BLaER1 treated with 17β-estradiol and CSF1 and Interleukin-3, amounts not matched to agents 10 nM and 100 nM (cell line): ENCODE measurements at regions not wholly inside any gene's neighbourhood (a gene's known extent, or its start where the extent isn't known, plus 50 kb on each side); places are given as distances from the start of the nearest gene placed in this dataset.
"Not testable (repeated sequence)": the region's sequence is repeated elsewhere in the genome, so short reads cannot be mapped to it uniquely, and the experiment has no call there.

ENCODE experiments used
- H3K27ac ChIP-seq, 11 experiments: shearing (Covaris generic); formaldehyde crosslinking; 2 replicates each; pipeline ENCODE4 v1.8.1; 2022
- H3K27me3 ChIP-seq, 11 experiments: shearing (Covaris generic); formaldehyde crosslinking; 2 replicates each; pipeline ENCODE4 v1.8.1; 2022
- H3K36me3 ChIP-seq, 11 experiments: shearing (Covaris generic); formaldehyde crosslinking; 2 replicates each; pipeline ENCODE4 v1.8.1; 2022
- H3K4me1 ChIP-seq, 10 experiments: shearing (Covaris generic); formaldehyde crosslinking; 2 replicates each; pipeline ENCODE4 v1.8.1; 2022
- H3K4me2 ChIP-seq, 11 experiments: shearing (Covaris generic); formaldehyde crosslinking; 2 replicates each; pipeline ENCODE4 v1.8.1; 2022
- H3K4me3 ChIP-seq, 10 experiments: shearing (Covaris generic); formaldehyde crosslinking; 2 replicates each; pipeline ENCODE4 v1.8.1; 2022
- H3K9ac ChIP-seq, 11 experiments: shearing (Covaris generic); formaldehyde crosslinking; 2 replicates each; pipeline ENCODE4 v1.8.1; 2022
- H3K9me3 ChIP-seq, 11 experiments: shearing (Covaris generic); formaldehyde crosslinking; replicated peaks in 1 of 11; 2 replicates each; pipeline ENCODE4 v1.8.1; 2022
- H4K20me1 ChIP-seq, 11 experiments: shearing (Covaris generic); formaldehyde crosslinking; 2 replicates each; pipeline ENCODE4 v1.8.1; 2022
- Cebpa-rat ChIP-seq, 11 experiments: shearing (Covaris generic); IDR thresholded peaks; 2 replicates each; pipeline ENCODE4 v1.8.1; 2022

- Histone ChIP-seq H3K27me3 (no peaks in the 10 kb centered on the region), H3K4me3 (no peak overlapping the region), H3K9ac (no peak overlapping the region), H3K36me3 (peaks cover 0 to 78% (median 18%) of the 10 kb centered on the region in 11 experiments; a peak in 14 of 22 replicates), H3K4me2 (peak overlapping the region in 2 of 11 experiments; percentile 3 to 10; a peak in 1 of 22 replicates), H3K4me1 (peaks cover 9 to 96% (median 25%) of the 10 kb centered on the region in 10 experiments), H3K9me3 (peaks cover 0 to 13% (median 0%) of the 10 kb centered on the region in 11 experiments; a peak in 5 of 22 replicates), H4K20me1 (no peaks in the 10 kb centered on the region), H3K27ac (peak overlapping the region in 1 of 11 experiments; percentile 15; a peak in 3 of 22 replicates)
- TF ChIP-seq Cebpa-rat (IDR thresholded peaks at IDR 0.05), result no peak
Observed at GRCh38 chr5:91305640-91306039, 77.5 kb downstream of the ARRDC3 start.

DNA sequence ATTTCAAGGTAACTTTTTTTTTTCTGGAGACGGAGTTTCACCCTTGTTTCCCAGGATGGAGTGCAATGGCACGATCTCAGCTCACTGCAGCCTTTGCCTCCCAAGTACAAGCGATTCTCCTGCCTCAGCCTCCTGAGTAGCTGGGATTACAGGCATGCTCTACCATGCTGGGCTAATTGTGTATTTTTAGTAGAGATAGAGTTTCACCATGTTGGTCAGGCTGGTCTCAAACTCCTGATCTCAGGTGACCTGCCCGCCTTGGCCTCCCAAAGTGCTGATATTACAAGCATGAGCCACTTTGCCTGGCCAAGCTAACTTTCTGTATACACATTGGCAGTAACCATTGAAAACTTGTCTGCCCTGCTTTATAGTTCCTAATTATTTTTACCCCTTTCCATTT lies 79.1 kb downstream of the ARRDC3 start:
- not testable (repeated sequence) for H3K9ac ChIP-seq, H3K4me3 ChIP-seq, H3K27me3 ChIP-seq, H4K20me1 ChIP-seq, H3K27ac ChIP-seq, H3K4me2 ChIP-seq
- H3K9me3 ChIP-seq, result peaks cover 0 to 13% (median 0%) of the 10 kb centered on the region in 11 experiments; a peak in 2 of 22 replicates
- peaks cover 0 to 62% (median 5%) of the 10 kb centered on the region in 11 experiments; a peak in 11 of 22 replicates for H3K36me3 ChIP-seq
- H3K4me1 ChIP-seq, result peaks cover 0 to 95% (median 14%) of the 10 kb centered on the region in 10 experiments; a peak in 13 of 20 replicates

DNA sequence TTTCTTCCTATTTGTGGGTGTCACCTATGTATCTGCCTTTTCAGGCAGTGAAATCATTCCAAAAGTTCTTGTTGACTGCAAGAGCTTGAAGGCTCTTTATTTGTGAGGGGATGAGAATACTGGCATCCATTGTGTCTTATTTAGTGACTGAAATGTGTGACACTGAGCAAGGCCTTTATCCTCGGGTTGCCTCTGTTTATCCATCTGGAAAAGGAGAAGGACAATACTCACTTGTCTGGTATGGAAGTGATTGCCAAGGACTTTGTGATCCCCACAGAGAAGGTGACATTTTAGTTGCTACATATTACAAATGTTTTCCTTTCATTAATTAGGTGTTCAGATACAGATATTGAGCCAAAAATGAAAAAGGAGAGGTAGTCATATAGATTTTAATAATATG lies 80.2 kb downstream of the ARRDC3 start:
- peaks cover 0 to 85% (median 12%) of the 10 kb centered on the region in 10 experiments; a peak in 13 of 20 replicates for H3K4me1 ChIP-seq
- H4K20me1 ChIP-seq, result no peaks in the 10 kb centered on the region
- peak overlapping the region in 5 of 11 experiments; percentile 12 to 87 (median 27); a peak in 6 of 22 replicates for H3K27ac ChIP-seq
- H3K4me3 ChIP-seq, result no peak overlapping the region
- peak overlapping the region in 3 of 11 experiments; percentile 13 to 60 (median 59); a peak in 3 of 22 replicates for H3K4me2 ChIP-seq
- H3K9me3 ChIP-seq, result peaks cover 0 to 13% (median 0%) of the 10 kb centered on the region in 11 experiments; a peak in 2 of 22 replicates
- TF ChIP-seq Cebpa-rat (IDR thresholded peaks at IDR 0.05), result no peak
- no peak overlapping the region for H3K9ac ChIP-seq
- no peaks in the 10 kb centered on the region for H3K27me3 ChIP-seq
- peaks cover 0 to 51% (median 5%) of the 10 kb centered on the region in 11 experiments; a peak in 11 of 22 replicates for H3K36me3 ChIP-seq

- peak overlapping the region in 2 of 11 experiments; percentile 43 to 49; a peak in 2 of 22 replicates for H3K9ac ChIP-seq
- H3K4me2 ChIP-seq, result peak overlapping the region in 7 of 11 experiments; percentile 29 to 71 (median 57); a peak in 12 of 22 replicates
- H3K4me3 ChIP-seq, result no peak overlapping the region
- no peaks in the 10 kb centered on the region for H4K20me1 ChIP-seq
- TF ChIP-seq Cebpa-rat (IDR thresholded peaks at IDR 0.05), result no peak
- no peaks in the 10 kb centered on the region for H3K27me3 ChIP-seq
- H3K4me1 ChIP-seq, result peaks cover 0 to 78% (median 12%) of the 10 kb centered on the region in 10 experiments; a peak in 13 of 20 replicates
- peaks cover 0 to 13% (median 0%) of the 10 kb centered on the region in 11 experiments; a peak in 2 of 22 replicates for H3K9me3 ChIP-seq
- peaks cover 0 to 45% (median 5%) of the 10 kb centered on the region in 11 experiments; a peak in 11 of 22 replicates for H3K36me3 ChIP-seq
- peak overlapping the region; percentile 37 to 87 (median 64); a peak in 18 of 22 replicates for H3K27ac ChIP-seq
Observed at GRCh38 chr5:91302305-91302704, 80.8 kb downstream of the ARRDC3 start.

DNA sequence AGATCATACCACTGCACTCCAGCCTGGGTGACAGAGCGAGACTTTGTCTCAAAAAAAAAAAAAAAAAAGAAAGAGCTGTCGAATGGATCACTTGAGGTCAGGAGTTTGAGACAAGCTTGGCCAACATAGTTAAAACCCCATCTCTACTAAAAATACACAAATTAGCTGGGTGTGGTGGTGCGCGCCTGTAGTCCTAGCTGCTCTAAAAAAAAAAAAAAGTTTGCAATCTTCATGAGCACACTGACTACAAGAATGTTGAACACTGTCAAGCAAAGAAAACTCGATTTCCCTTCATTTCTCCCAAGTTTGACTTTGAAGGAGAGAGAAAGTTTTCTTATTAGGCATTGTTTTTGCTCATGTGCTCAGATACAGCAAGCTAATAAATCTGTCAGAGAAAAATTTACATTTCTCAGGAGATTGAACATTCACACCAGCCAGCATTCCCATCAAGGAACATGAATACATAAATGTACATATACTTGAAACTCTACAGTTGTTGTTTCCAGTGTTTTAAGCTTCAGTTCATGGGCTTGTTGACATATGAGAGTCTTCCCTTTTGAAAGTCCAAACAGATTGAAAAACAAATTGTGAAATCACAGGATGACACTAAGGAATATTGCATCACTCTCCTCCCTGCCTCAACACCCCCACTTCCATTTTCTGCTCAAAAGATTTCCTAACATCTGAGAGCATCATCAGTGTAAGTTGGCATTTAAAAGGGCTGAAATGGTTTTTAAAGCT lies 81.8 kb downstream of the ARRDC3 start:
- Histone ChIP-seq H4K20me1 (no peaks in the 10 kb centered on the region), H3K4me2 (peak overlapping the region in 9 of 11 experiments; percentile 7 to 71 (median 40); a peak in 15 of 22 replicates), H3K4me3 (no peak overlapping the region), H3K27me3 (no peaks in the 10 kb centered on the region), H3K36me3 (peaks cover 0 to 35% (median 2%) of the 10 kb centered on the region in 11 experiments; a peak in 9 of 22 replicates), H3K9me3 (peaks cover 0 to 13% (median 0%) of the 10 kb centered on the region in 11 experiments; a peak in 2 of 22 replicates), H3K4me1 (peaks cover 0 to 70% (median 14%) of the 10 kb centered on the region in 10 experiments; a peak in 13 of 20 replicates), H3K27ac (peak overlapping the region; percentile 38 to 87 (median 64); a peak in 18 of 22 replicates), H3K9ac (peak overlapping the region in 7 of 11 experiments; percentile 3 to 71 (median 45); a peak in 9 of 22 replicates)
- TF ChIP-seq Cebpa-rat (IDR thresholded peaks at IDR 0.05), result peak in 8 of 11 experiments; percentile 24 to 94 (median 76); a peak in 13 of 22 replicates

GRCh38 chr5:91297994-91298393 lies 85.1 kb downstream of the ARRDC3 start:
- peaks cover 0 to 4% (median 0%) of the 10 kb centered on the region in 11 experiments; a peak in 4 of 22 replicates for H3K36me3 ChIP-seq
- H3K4me1 ChIP-seq, result peaks cover 11 to 53% (median 28%) of the 10 kb centered on the region in 10 experiments
- H3K27ac ChIP-seq, result no peak overlapping the region
- H3K4me2 ChIP-seq, result no peak overlapping the region
- no peak overlapping the region for H3K4me3 ChIP-seq
- H3K9ac ChIP-seq, result no peak overlapping the region
- H3K9me3 ChIP-seq, result peaks cover 0 to 9% (median 0%) of the 10 kb centered on the region in 11 experiments; a peak in 2 of 22 replicates
- no peak for TF ChIP-seq Cebpa-rat (IDR thresholded peaks at IDR 0.05)
- H4K20me1 ChIP-seq, result no peaks in the 10 kb centered on the region
- no peaks in the 10 kb centered on the region for H3K27me3 ChIP-seq

DNA sequence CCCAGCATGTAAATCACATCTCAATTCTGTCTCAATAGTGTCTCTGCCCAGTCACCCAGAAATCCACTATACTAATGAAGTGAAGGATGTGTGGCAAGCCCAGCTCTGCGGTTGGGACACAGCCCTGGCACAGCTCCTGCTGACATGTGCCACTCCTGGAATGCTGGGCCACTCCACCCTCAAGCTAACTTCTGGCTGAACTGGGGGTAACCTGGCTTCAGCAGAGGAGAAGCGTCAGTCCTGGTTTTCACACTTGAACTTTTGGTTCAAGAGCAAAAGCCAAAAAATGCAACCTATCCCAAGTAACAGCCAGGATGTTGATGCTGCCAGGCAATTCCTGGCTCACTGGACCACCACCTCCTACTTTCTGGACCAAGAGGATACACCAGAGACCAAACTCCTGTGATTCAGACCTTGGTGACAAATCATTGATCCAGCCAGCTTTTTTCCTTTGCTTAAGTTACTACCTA lies 86.4 kb downstream of the ARRDC3 start:
- H3K27ac ChIP-seq, result peak overlapping the region in 5 of 11 experiments; percentile 4 to 80 (median 13); a peak in 5 of 22 replicates

GRCh38 chr5:91296102-91296501 lies 87.0 kb downstream of the ARRDC3 start:
- H3K27ac ChIP-seq, result peak overlapping the region in 6 of 11 experiments; percentile 4 to 80 (median 12); a peak in 4 of 22 replicates
- not testable (repeated sequence) for H3K4me2 ChIP-seq, H4K20me1 ChIP-seq, H3K27me3 ChIP-seq, H3K36me3 ChIP-seq, H3K9ac ChIP-seq, H3K4me3 ChIP-seq, H3K9me3 ChIP-seq
- peaks cover 14 to 46% (median 21%) of the 10 kb centered on the region in 10 experiments for H3K4me1 ChIP-seq

More for the DNA sequence above, 86.4 kb downstream of the ARRDC3 start:
- Histone ChIP-seq H3K9me3 (peaks cover 0 to under 1% (median 0%) of the 10 kb centered on the region in 11 experiments; a peak in 1 of 22 replicates), H4K20me1 (no peaks in the 10 kb centered on the region), H3K9ac (no peak overlapping the region), H3K36me3 (no peaks in the 10 kb centered on the region), H3K27me3 (no peaks in the 10 kb centered on the region), H3K4me1 (peaks cover 14 to 52% (median 27%) of the 10 kb centered on the region in 10 experiments), H3K4me2 (peak overlapping the region in 1 of 11 experiments; percentile 11; a peak in 1 of 22 replicates), H3K4me3 (no peak overlapping the region)
- no peak for TF ChIP-seq Cebpa-rat (IDR thresholded peaks at IDR 0.05)
